H1 (cell line): ENCODE measurements at regions not wholly inside any gene's neighbourhood (a gene's known extent, or its start where the extent isn't known, plus 50 kb on each side); places are given as distances from the start of the nearest gene placed in this dataset.

Experiments
- CTCF ChIA-PET: fragments of 300-600 bp; sonication (Branson Sonifier 250); formaldehyde crosslinking; loops from one replicate; lab custom pipeline; 2021; ENCODE audit not compliant: partially characterized antibody; lab: Charles Lee
- POLR2A ChIA-PET: fragments of 300-600 bp; sonication (Branson Sonifier 250); formaldehyde crosslinking; loops from one replicate; lab custom pipeline; 2021; ENCODE audit warnings: inconsistent platforms; ENCODE audit not compliant: partially characterized antibody; lab: Charles Lee
- DNase-seq, 2 experiments: peaks; one replicate each; pipeline versions ENCODE4 v3.0.0 to v3.0.0-alpha.2; 2010 to 2022; ENCODE audit warnings: low spot score in 2 of 2, low read depth in 1 of 2, mixed read lengths in 1 of 2
- FAIRE-seq: peaks from 2 replicates; lab custom pipeline; 2011; peaks lifted over from hg19 to GRCh38; lab: Jason Lieb, UNC
- H2AFZ ChIP-seq: 2 replicates; pipeline ENCODE4 v1.8.1; 2012; ENCODE audit warnings: low read length, inconsistent platforms
- H2AK5ac ChIP-seq: 2 replicates; pipeline ENCODE4 v1.6.1; 2013; ENCODE audit warnings: low read depth, low read length
- H2BK120ac ChIP-seq: replicated peaks from 2 replicates; pipeline ENCODE3; 2013; ENCODE audit warnings: low read depth, low read length, inconsistent platforms
- H2BK12ac ChIP-seq: 2 replicates; pipeline ENCODE4 v1.6.1; 2013; ENCODE audit warnings: low read depth, low read length
- H2BK15ac ChIP-seq: 2 replicates; pipeline ENCODE4 v1.6.1; 2013; ENCODE audit warnings: low read length
- H2BK20ac ChIP-seq: 2 replicates; pipeline ENCODE4 v1.6.1; 2013; ENCODE audit warnings: low read length
- H2BK5ac ChIP-seq: 2 replicates; pipeline ENCODE4 v1.6.1; 2013; ENCODE audit warnings: low read depth, low read length
- H3K14ac ChIP-seq: 2 replicates; pipeline ENCODE4 v1.6.1; 2013; ENCODE audit warnings: inconsistent platforms; ENCODE audit not compliant: insufficient read length
- H3K18ac ChIP-seq: 2 replicates; pipeline ENCODE4 v1.6.1; 2013; ENCODE audit warnings: low read length; ENCODE audit errors: extremely low read depth
- H3K23ac ChIP-seq: 2 replicates; pipeline ENCODE4 v1.6.1; 2013; ENCODE audit warnings: inconsistent platforms; ENCODE audit not compliant: insufficient read length
- H3K23me2 ChIP-seq: 2 replicates; pipeline ENCODE4 v1.6.1; 2013; ENCODE audit warnings: low read depth, low read length
- H3K27ac ChIP-seq: 2 replicates; pipeline ENCODE4 v1.6.1; 2011; ENCODE audit warnings: low read depth, low read length, inconsistent platforms
- H3K27me3 ChIP-seq, 4 experiments: replicated peaks in 1 of 4; 1 replicate in 1 of 4; 2 replicates in 3 of 4; pipeline versions ENCODE4 v1.6.1 to v1.8.1; 2011 to 2013; ENCODE audit warnings: low read length in 3 of 4, mild to moderate bottlenecking in 3 of 4, inconsistent platforms in 2 of 4, mixed read lengths in 2 of 4, moderate library complexity in 1 of 4; ENCODE audit not compliant: control insufficient read depth in 3 of 4, insufficient read depth in 3 of 4; ENCODE audit errors: extremely low read depth in 1 of 4
- H3K36me3 ChIP-seq, 4 experiments: 2 replicates each; pipeline versions ENCODE4 v1.6.1 to v1.8.1; 2011 to 2013; ENCODE audit warnings: mild to moderate bottlenecking in 4 of 4, low read length in 3 of 4, moderate library complexity in 2 of 4, control low read depth in 1 of 4, inconsistent platforms in 1 of 4; ENCODE audit not compliant: insufficient read depth in 4 of 4, control insufficient read depth in 2 of 4
- H3K4ac ChIP-seq: replicated peaks from 2 replicates; pipeline ENCODE3; 2013; ENCODE audit warnings: low read length, low read depth, mixed read lengths, inconsistent platforms; ENCODE audit not compliant: insufficient read length
- H3K4me1 ChIP-seq, 4 experiments: replicated peaks in 1 of 4; 1 replicate in 1 of 4; 2 replicates in 3 of 4; pipeline versions ENCODE4 v1.6.1 to v1.8.1; 2011 to 2013; ENCODE audit warnings: low read length in 3 of 4, inconsistent platforms in 2 of 4, mixed read lengths in 1 of 4; ENCODE audit not compliant: insufficient read depth in 4 of 4, control insufficient read depth in 3 of 4
- H3K4me2 ChIP-seq, 2 experiments: 2 replicates each; pipeline versions ENCODE4 v1.6.1 to v1.8.1; 2011 to 2013; ENCODE audit warnings: low read depth in 2 of 2, low read length in 2 of 2, control low read depth in 1 of 2, inconsistent platforms in 1 of 2, mild to moderate bottlenecking in 1 of 2; ENCODE audit not compliant: insufficient read depth in 1 of 2
- H3K4me3 ChIP-seq, 4 experiments: fragments of 200-600, 300-600 bp in 1 of 4; sonication (generic), shearing (Covaris generic), sonication (Bioruptor Twin) in 1 of 4; 2 replicates each; pipeline versions ENCODE4 v1.5.1 to v1.8.1; 2011 to 2016; ENCODE audit warnings: low read length in 4 of 4, low read depth in 3 of 4, control low read depth in 2 of 4, inconsistent platforms in 2 of 4, mild to moderate bottlenecking in 2 of 4, mixed read lengths in 1 of 4, moderate library complexity in 1 of 4; ENCODE audit not compliant: insufficient read depth in 2 of 4; ENCODE audit errors: extremely low read depth in 1 of 4
- H3K56ac ChIP-seq: replicated peaks from 2 replicates; pipeline ENCODE3; 2013; ENCODE audit warnings: low read depth, mild to moderate bottlenecking, mixed read lengths, low read length, inconsistent platforms; ENCODE audit not compliant: insufficient read length
- H3K79me1 ChIP-seq: 2 replicates; pipeline ENCODE4 v1.6.1; 2013; ENCODE audit warnings: low read depth, low read length, control low read depth
- H3K79me2 ChIP-seq, 2 experiments: 2 replicates each; pipeline versions ENCODE4 v1.6.1 to v1.8.1; 2012 to 2013; ENCODE audit warnings: low read length in 2 of 2, mild to moderate bottlenecking in 2 of 2, inconsistent platforms in 1 of 2; ENCODE audit not compliant: insufficient read depth in 2 of 2, control insufficient read depth in 1 of 2
- H3K9ac ChIP-seq, 4 experiments: replicated peaks in 1 of 4; 1 replicate in 1 of 4; 2 replicates in 3 of 4; pipeline versions ENCODE4 v1.6.1 to v1.8.1; 2011 to 2013; ENCODE audit warnings: low read depth in 3 of 4, low read length in 3 of 4, control low read depth in 2 of 4, mild to moderate bottlenecking in 2 of 4, moderate library complexity in 2 of 4, inconsistent platforms in 1 of 4; ENCODE audit errors: extremely low read depth in 1 of 4
- H3K9me3 ChIP-seq, 2 experiments: 2 replicates each; pipeline versions ENCODE4 v1.6.1 to v1.8.1; 2012 to 2013; ENCODE audit warnings: mild to moderate bottlenecking in 2 of 2, moderate library complexity in 2 of 2, control low read depth in 1 of 2, inconsistent platforms in 1 of 2, low read depth in 1 of 2, low read length in 1 of 2, mixed read lengths in 1 of 2; ENCODE audit not compliant: insufficient read depth in 2 of 2
- H4K20me1 ChIP-seq, 2 experiments: replicated peaks in 1 of 2; 2 replicates each; pipeline versions ENCODE3 to v1.8.1; 2011 to 2013; ENCODE audit warnings: inconsistent platforms in 2 of 2, low read length in 2 of 2, mild to moderate bottlenecking in 1 of 2; ENCODE audit not compliant: insufficient read depth in 2 of 2, control insufficient read depth in 1 of 2
- H4K5ac ChIP-seq: 2 replicates; pipeline ENCODE4 v1.6.1; 2013; ENCODE audit warnings: low read length, low read depth, mixed read lengths, inconsistent platforms; ENCODE audit not compliant: insufficient read length
- H4K8ac ChIP-seq: 2 replicates; pipeline ENCODE4 v1.8.0; 2013; ENCODE audit warnings: mild to moderate bottlenecking, moderate library complexity, low read length, inconsistent platforms; ENCODE audit not compliant: insufficient read depth; ENCODE audit errors: extremely low read depth
- H4K91ac ChIP-seq: replicated peaks from 2 replicates; pipeline ENCODE3; 2013; ENCODE audit warnings: low read length, mixed read lengths, inconsistent platforms; ENCODE audit not compliant: insufficient read length
- ASH2L ChIP-seq: fragments of 200-600, 300-600 bp; sonication (generic); IDR thresholded peaks from one replicate; pipeline ENCODE4 v1.7.1; 2017; ENCODE audit warnings: low read length
- BRCA1 ChIP-seq: IDR thresholded peaks from 2 replicates; pipeline ENCODE4 v1.6.1; 2012; ENCODE audit warnings: low read depth, low read length, improper control_type of control experiment
- CBX8 ChIP-seq: fragments of 300-800, 300-1000 bp; sonication (generic); IDR thresholded peaks from 2 replicates; pipeline ENCODE4 v1.7.1; 2016; ENCODE audit warnings: low read depth, low read length, borderline replicate concordance
- CHD1 ChIP-seq: IDR thresholded peaks from 2 replicates; pipeline ENCODE4 v1.6.1; 2012; ENCODE audit warnings: low read depth, low read length, improper control_type of control experiment
- HDAC2 ChIP-seq, 2 experiments: fragments of 300-600 bp in 1 of 2; sonication (generic) in 1 of 2; IDR thresholded peaks; 2 replicates each; pipeline ENCODE4 v1.6.1; 2011 to 2012; ENCODE audit warnings: low read depth in 2 of 2, low read length in 2 of 2, mild to moderate bottlenecking in 2 of 2, moderate library complexity in 2 of 2, borderline replicate concordance in 1 of 2, inconsistent platforms in 1 of 2
- HDAC6 ChIP-seq: IDR thresholded peaks from one replicate; pipeline ENCODE4 v1.7.1; 2012; ENCODE audit warnings: low read depth, mild to moderate bottlenecking, inconsistent platforms, low read length, moderate library complexity
- KDM5A ChIP-seq: fragments of 200-600 bp; IDR thresholded peaks from 2 replicates; pipeline ENCODE4 v1.7.1; 2012; ENCODE audit warnings: mild to moderate bottlenecking, low read length, inconsistent platforms, mixed read lengths
- PHF8 ChIP-seq: fragments of 200-600 bp; sonication (generic); conservative IDR thresholded peaks from 2 replicates; pipeline ENCODE4 v1.7.1; 2012; ENCODE audit warnings: low read depth, mild to moderate bottlenecking, inconsistent platforms, low read length, moderate library complexity
- RBBP5 ChIP-seq: IDR thresholded peaks from 2 replicates; pipeline ENCODE4 v1.7.1; 2012; ENCODE audit warnings: low read depth, mild to moderate bottlenecking, inconsistent platforms, low read length, moderate library complexity, borderline replicate concordance
- RFX5 ChIP-seq: IDR thresholded peaks from 2 replicates; pipeline ENCODE4 v1.6.1; 2011; ENCODE audit warnings: low read depth, low read length, improper control_type of control experiment, borderline replicate concordance
- SIRT6 ChIP-seq: IDR thresholded peaks from one replicate; pipeline ENCODE4 v1.7.1; 2012; ENCODE audit warnings: low read length, inconsistent platforms
- TAF7 ChIP-seq: optimal IDR thresholded peaks from 2 replicates; pipeline ENCODE3; 2011; ENCODE audit warnings: low read depth, mild to moderate bottlenecking, inconsistent platforms, low read length, moderate library complexity, borderline replicate concordance
- TEAD4 ChIP-seq: IDR thresholded peaks from 2 replicates; pipeline ENCODE4 v1.6.1; 2012; ENCODE audit warnings: low read depth, low read length, inconsistent platforms, mixed read lengths
- WGBS, 2 experiments: shearing (Covaris generic) in 1 of 2; methylation state at CpG; one replicate each; pipeline versions ENCODE4 v1.1.6 to v1.1.7; 2013 to 2015; ENCODE audit warnings: low lambda C conversion rate in 2 of 2, mixed read lengths in 2 of 2, inconsistent platforms in 1 of 2, low coverage in 1 of 2, missing lambda C conversion rate in 1 of 2; ENCODE audit not compliant: insufficient replicate concordance in 2 of 2, insufficient coverage in 1 of 2, insufficient read length in 1 of 2; ENCODE audit errors: extremely low coverage in 1 of 2, missing lambda C conversion rate in 1 of 2; 5-methylcytosine and 5-hydroxymethylcytosine counted together

DNA sequence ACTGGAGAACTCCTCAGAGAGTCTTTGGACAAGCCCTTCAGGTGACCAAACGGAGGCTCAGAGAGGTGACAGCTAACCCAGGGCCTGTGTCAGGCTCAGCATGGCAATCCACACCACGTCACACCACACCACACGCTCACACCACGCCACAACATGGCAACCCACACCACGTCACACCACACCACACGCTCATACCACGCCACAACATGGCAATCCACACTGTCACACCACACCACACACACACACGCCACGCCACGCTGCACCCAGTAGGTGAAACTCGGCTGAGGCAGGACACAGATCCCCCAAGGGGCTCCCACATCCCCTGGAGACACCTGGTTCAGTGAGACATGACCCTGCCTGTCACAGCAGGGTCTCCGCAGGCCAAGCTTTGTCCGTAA is 107.3 kb downstream of the PDGFA start:
- Histone ChIP-seq H3K4ac (no peak overlapping the region), H3K23me2 (peaks cover 6% of the 10 kb centered on the region; the same call in 1 of the 2 replicates), H3K4me1 (peaks cover 0 to 3% (median under 1%) of the 10 kb centered on the region in 4 experiments; a peak in 2 of 7 replicates), H3K36me3 (no peaks in the 10 kb centered on the region), H3K9me3 (peaks cover under 1 to 3% of the 10 kb centered on the region in 2 experiments; a peak in 2 of 4 replicates), H3K4me3 (no peak overlapping the region), H4K8ac (no peak overlapping the region; the same call in 1 of the 2 replicates), H4K91ac (peak overlapping the region; percentile 17), H3K14ac (no peak overlapping the region), H2BK120ac (no peak overlapping the region), H3K27ac (no peak overlapping the region), H3K18ac (no peak overlapping the region), H2BK20ac (no peak overlapping the region), H2BK12ac (peak overlapping the region; percentile 92; the same call in 1 of the 2 replicates), H4K20me1 (peaks cover 0 to 2% of the 10 kb centered on the region in 2 experiments), H3K79me1 (no peaks in the 10 kb centered on the region), H3K23ac (no peak overlapping the region), H2AK5ac (no peak overlapping the region), H3K27me3 (no peaks in the 10 kb centered on the region; a peak in 1 of 7 replicates), H4K5ac (no peak overlapping the region), H3K56ac (no peak overlapping the region), H3K4me2 (no peak overlapping the region), H2BK15ac (0 out of 2 replicates have a peak overlapping the region, but pooled peaks have one; percentile 12), H3K9ac (no peak overlapping the region), H3K79me2 (no peaks in the 10 kb centered on the region), H2AFZ (no peak overlapping the region), H2BK5ac (peak overlapping the region; percentile 27; the same call in 1 of the 2 replicates)
- DNase-seq: no peak
- no peak for TF ChIP-seq CHD1
- TF ChIP-seq CBX8: no peak
- TF ChIP-seq SIRT6: no peak
- TF ChIP-seq HDAC6: no peak
- TF ChIP-seq HDAC2 (IDR thresholded peaks at IDR 0.05; ENCODE audit: borderline replicate concordance in 1 of 2, low read depth in 2 of 2, low read length in 2 of 2): no peak
- TF ChIP-seq RFX5: no peak
- TF ChIP-seq RBBP5: no peak
- no peak for TF ChIP-seq TAF7
- TF ChIP-seq TEAD4: no peak
- no peak for TF ChIP-seq KDM5A
- no peak for TF ChIP-seq BRCA1
- TF ChIP-seq ASH2L: no peak
- no peak for TF ChIP-seq PHF8
- ChIA-PET CTCF (interaction anchor here (1.4 kb wide), 1 partner anchor 71 kb away, joined by 3 read pairs; no protein-coding TSS in a partner anchor), POLR2A (no interaction called here)
- WGBS, 2 experiments: 93% methylated on average over 13 of the region's 13 CpGs; no CpG with 5 or more reads in 1 of the 2 experiments
- no peak for FAIRE-seq
